GM23338 (cell line): ENCODE measurements at regions not wholly inside any gene's neighbourhood (a gene's known extent, or its start where the extent isn't known, plus 50 kb on each side); places are given as distances from the start of the nearest gene placed in this dataset.
A peak's percentile ranks its signal among the peaks of the same experiment; 100 is the strongest.

Experiments
- ATAC-seq: fragments of 200-7000 bp; cut with Tn5 transposase; 3 replicates; pipeline ENCODE4 v1.9.1; 2020
- DNase-seq: peaks from one replicate; pipeline ENCODE4 v3.0.0-alpha.2; 2015; ENCODE audit warnings: low spot score
- H2AFZ ChIP-seq: fragments of 200-600 bp; sonication (generic); 2 replicates; pipeline ENCODE4 v1.8.0; 2016; ENCODE audit warnings: antibody characterized with exemption, mild to moderate bottlenecking, moderate library complexity
- H3F3A ChIP-seq: fragments of 200-600 bp; sonication (generic); replicated peaks from 2 replicates; pipeline ENCODE4 v1.8.0; 2017; ENCODE audit warnings: antibody characterized with exemption, mixed run types, low read depth
- H3K27ac ChIP-seq: fragments of 200-600 bp; sonication (generic); 2 replicates; pipeline ENCODE4 v1.6.1; 2016; ENCODE audit warnings: low read depth
- H3K27me3 ChIP-seq: fragments of 200-600 bp; sonication (generic); 2 replicates; pipeline ENCODE4 v1.8.0; 2016; ENCODE audit warnings: mild to moderate bottlenecking, mixed run types, moderate library complexity; ENCODE audit not compliant: insufficient read depth
- H3K36me3 ChIP-seq: fragments of 200-600 bp; sonication (generic); 2 replicates; pipeline ENCODE4 v1.8.0; 2016; ENCODE audit warnings: mild to moderate bottlenecking; ENCODE audit not compliant: insufficient read depth
- H3K4me1 ChIP-seq: fragments of 200-600 bp; sonication (generic); 2 replicates; pipeline ENCODE4 v1.8.0; 2016; ENCODE audit warnings: mild to moderate bottlenecking, moderate library complexity; ENCODE audit not compliant: insufficient read depth
- H3K4me2 ChIP-seq: fragments of 200-600 bp; sonication (generic); 2 replicates; pipeline ENCODE4 v1.7.1; 2017; ENCODE audit warnings: mixed run types
- H3K4me3 ChIP-seq: fragments of 200-600 bp; sonication (generic); 2 replicates; pipeline ENCODE4 v1.6.1; 2016; ENCODE audit warnings: mixed run types
- H3K79me2 ChIP-seq: fragments of 200-600 bp; sonication (generic); replicated peaks from 2 replicates; pipeline ENCODE4 v1.8.0; 2017; ENCODE audit warnings: mild to moderate bottlenecking; ENCODE audit not compliant: insufficient read depth
- H3K9me2 ChIP-seq: fragments of 200-600 bp; sonication (generic); 2 replicates; pipeline ENCODE4 v1.8.0; 2017; ENCODE audit not compliant: insufficient read depth
- H4K20me1 ChIP-seq: fragments of 200-600 bp; sonication (generic); replicated peaks from 2 replicates; pipeline ENCODE4 v1.8.0; 2017; ENCODE audit warnings: mild to moderate bottlenecking; ENCODE audit not compliant: insufficient read depth
- H3K27ac Mint-ChIP-seq: 2 replicates; pipeline ENCODE4 v1.8.0; 2020; ENCODE audit warnings: inconsistent platforms, mild to moderate bottlenecking, moderate library complexity, mixed read lengths
- H3K27me3 Mint-ChIP-seq: 3 replicates; pipeline ENCODE4 v1.8.0; 2022; ENCODE audit warnings: low read depth, mild to moderate bottlenecking, moderate library complexity, mixed read lengths, inconsistent platforms; ENCODE audit not compliant: insufficient read depth, poor library complexity
- H3K36me3 Mint-ChIP-seq: 3 replicates; pipeline ENCODE4 v1.8.0; 2021; ENCODE audit warnings: low read depth, mild to moderate bottlenecking, inconsistent platforms, moderate library complexity, mixed read lengths
- H3K4me1 Mint-ChIP-seq: 3 replicates; pipeline ENCODE4 v1.8.0; 2020; ENCODE audit warnings: mild to moderate bottlenecking, inconsistent platforms, mixed read lengths
- H3K4me3 Mint-ChIP-seq: 3 replicates; pipeline ENCODE4 v1.8.0; 2021; ENCODE audit warnings: moderate library complexity, mild to moderate bottlenecking, inconsistent platforms, mixed read lengths
- H3K9me3 Mint-ChIP-seq: 3 replicates; pipeline ENCODE4 v1.8.0; 2020; ENCODE audit warnings: moderate library complexity, mild to moderate bottlenecking, inconsistent platforms, mixed read lengths
- ETS1 ChIP-seq: IDR thresholded peaks from 2 replicates; pipeline ENCODE4 v1.6.1; 2016; ENCODE audit warnings: antibody characterized with exemption
- EZH2phosphoT487 ChIP-seq: fragments of 200-600 bp; sonication (generic); IDR thresholded peaks from one replicate; pipeline ENCODE4 v1.8.1; 2018; ENCODE audit warnings: antibody characterized with exemption; ENCODE audit not compliant: unreplicated experiment
- JUNB ChIP-seq: IDR thresholded peaks from one replicate; pipeline ENCODE4 v1.6.1; 2016; ENCODE audit warnings: antibody characterized with exemption; ENCODE audit not compliant: unreplicated experiment
- NANOG ChIP-seq: IDR thresholded peaks from 2 replicates; pipeline ENCODE4 v1.6.1; 2016; ENCODE audit warnings: antibody characterized with exemption, borderline replicate concordance
- POLR2AphosphoS5 ChIP-seq: IDR thresholded peaks from 2 replicates; pipeline ENCODE4 v1.6.1; 2016; ENCODE audit warnings: antibody characterized with exemption, low read depth
- REST ChIP-seq: IDR thresholded peaks from one replicate; pipeline ENCODE4 v1.6.1; 2018; ENCODE audit warnings: antibody characterized with exemption; ENCODE audit not compliant: unreplicated experiment
- ZNF114 ChIP-seq: fragments of 250-450 bp; sonication (Bioruptor Pico); IDR thresholded peaks from 2 replicates; pipeline ENCODE4 v1.5.0; 2020; ENCODE audit warnings: mild to moderate bottlenecking, moderate library complexity
- ZNF331 ChIP-seq: fragments of 250-450 bp; sonication (Bioruptor Pico); IDR thresholded peaks from 2 replicates; pipeline ENCODE4 v1.5.0; 2020; ENCODE audit warnings: low read depth, mild to moderate bottlenecking, moderate library complexity
- ZNF462 ChIP-seq: fragments of 250-450 bp; sonication (Bioruptor Pico); IDR thresholded peaks from 2 replicates; pipeline ENCODE4 v1.5.0; 2020; ENCODE audit warnings: mild to moderate bottlenecking, moderate library complexity

GRCh38 chr4:153140294-153140693, 63.9 kb upstream of the TRIM2 start:
- Mint-ChIP-seq H3K27me3 (peaks cover 5% of the 10 kb centered on the region), H3K27ac (no peak overlapping the region), H3K4me1 (peaks cover 24% of the 10 kb centered on the region), H3K9me3 (no peaks in the 10 kb centered on the region), H3K4me3 (no peak overlapping the region), H3K36me3 (no peaks in the 10 kb centered on the region)
- Histone ChIP-seq H3K4me2 (no peak overlapping the region), H3K36me3 (no peaks in the 10 kb centered on the region), H3K27ac (no peak overlapping the region), H3K9me2 (no peaks in the 10 kb centered on the region), H3K79me2 (no peaks in the 10 kb centered on the region), H3K4me3 (no peak overlapping the region), H3F3A (no peaks in the 10 kb centered on the region), H4K20me1 (no peaks in the 10 kb centered on the region), H2AFZ (peak overlapping the region; percentile 38; the same call in 1 of the 2 replicates), H3K4me1 (peaks cover 13% of the 10 kb centered on the region), H3K27me3 (no peaks in the 10 kb centered on the region)
- DNase-seq (no peak), ATAC-seq (no peak)
- TF ChIP-seq REST (no peak), ZNF114 (CRISPR knock-in tag) (no peak), JUNB (no peak), NANOG (no peak), ZNF331 (CRISPR knock-in tag) (no peak), EZH2phosphoT487 (no peak), ETS1 (no peak), POLR2AphosphoS5 (no peak), ZNF462 (no peak)
